HG02973 (cell line): ENCODE measurements at regions not wholly inside any gene's neighbourhood (a gene's known extent, or its start where the extent isn't known, plus 50 kb on each side); places are given as distances from the start of the nearest gene placed in this dataset.
"Not testable (repeated sequence)": the region's sequence is repeated elsewhere in the genome, so short reads cannot be mapped to it uniquely, and the experiment has no call there.

Source experiments
- ATAC-seq: cut with Tn5 transposase; IDR thresholded peaks from one replicate; pipeline ENCODE4 v1.9.1; 2021; ENCODE audit warnings: moderate library complexity; ENCODE audit not compliant: unreplicated experiment

GRCh38 chr2:87404411-87405255 is 343.3 kb upstream of the PLGLB2 start:
- not testable (repeated sequence) for ATAC-seq

GRCh38 chr2:87405531-87406216 is 342.2 kb upstream of the PLGLB2 start:
- ATAC-seq: not testable (repeated sequence)

GRCh38 chr2:87406406-87407175 is 341.3 kb upstream of the PLGLB2 start:
- ATAC-seq: not testable (repeated sequence)

GRCh38 chr2:87409601-87410000 is 338.3 kb upstream of the PLGLB2 start:
- ATAC-seq: not testable (repeated sequence)

- ATAC-seq: not testable (repeated sequence)
Measured at GRCh38 chr2:87410371-87410770, 337.5 kb upstream of the PLGLB2 start.

GRCh38 chr2:87412036-87412820 is 335.7 kb upstream of the PLGLB2 start:
- not testable (repeated sequence) for ATAC-seq

GRCh38 chr2:87414331-87414730 is 333.6 kb upstream of the PLGLB2 start:
- not testable (repeated sequence) for ATAC-seq

- ATAC-seq: not testable (repeated sequence)
Measured at GRCh38 chr2:87414795-87415570, 332.9 kb upstream of the PLGLB2 start.

- ATAC-seq: not testable (repeated sequence)
Measured at GRCh38 chr2:87415586-87416265, 332.2 kb upstream of the PLGLB2 start.

GRCh38 chr2:87416266-87416592 is 331.7 kb upstream of the PLGLB2 start:
- not testable (repeated sequence) for ATAC-seq

GRCh38 chr2:87417147-87417546 is 330.7 kb upstream of the PLGLB2 start:
- ATAC-seq: not testable (repeated sequence)

GRCh38 chr2:87417742-87418567 is 329.9 kb upstream of the PLGLB2 start:
- not testable (repeated sequence) for ATAC-seq

GRCh38 chr2:87418823-87419822 is 328.8 kb upstream of the PLGLB2 start:
- ATAC-seq: not testable (repeated sequence)

- not testable (repeated sequence) for ATAC-seq
Measured at GRCh38 chr2:87419980-87420379, 327.9 kb upstream of the PLGLB2 start.

GRCh38 chr2:87420954-87421353 is 326.9 kb upstream of the PLGLB2 start:
- ATAC-seq: not testable (repeated sequence)

GRCh38 chr2:87423796-87424762 is 323.8 kb upstream of the PLGLB2 start:
- ATAC-seq: not testable (repeated sequence)
